HepG2 (cell line): ENCODE measurements at regions not wholly inside any gene's neighbourhood (a gene's known extent, or its start where the extent isn't known, plus 50 kb on each side); places are given as distances from the start of the nearest gene placed in this dataset.

Experiments used
- ATAC-seq: fragments of 200-7000 bp; cut with Tn5 transposase; 3 replicates; pipeline ENCODE4 v1.9.1; 2020; ENCODE audit warnings: mild to moderate bottlenecking, moderate library complexity
- BruUV-seq: library from RNA; stranded (reverse); fragments of 400-500 nt; replicated peaks from 2 replicates; lab custom pipeline; 2021; lab: Mats Ljungman, UMichigan
- CTCF ChIA-PET: fragments of 300-600 bp; formaldehyde crosslinking; extraction: SDS; loops from one replicate; lab custom pipeline; 2021; ENCODE audit warnings: low total read pairs, inconsistent platforms, low intra/inter-chr PET ratio; lab: Yijun Ruan, JAX
- POLR2A ChIA-PET: fragments of 350-600 bp; sonication (Branson Sonifier 250); formaldehyde crosslinking; loops from one replicate; lab custom pipeline; 2020; ENCODE audit warnings: antibody characterized with exemption, inconsistent platforms; lab: Yijun Ruan, JAX
- DNase-seq: peaks from one replicate; pipeline ENCODE4 v3.0.0-alpha.2; 2015; ENCODE audit warnings: low spot score
- FAIRE-seq: peaks from 3 replicates; lab custom pipeline; 2011; peaks lifted over from hg19 to GRCh38; lab: Jason Lieb, UNC
- H2AFZ ChIP-seq: one replicate; pipeline ENCODE4 v1.6.1; 2011; ENCODE audit warnings: low read length, inconsistent platforms
- H3K27ac ChIP-seq: fragments of 300-600 bp; 3 replicates; pipeline ENCODE4 v1.8.0; 2011; ENCODE audit warnings: mixed run types, mild to moderate bottlenecking, mixed read lengths, low read length, inconsistent platforms; ENCODE audit not compliant: insufficient read depth; ENCODE audit errors: extremely low read length
- H3K27me3 ChIP-seq, 2 experiments: fragments of 200-600 bp in 1 of 2; 2 replicates in 1 of 2; 3 replicates in 1 of 2; pipeline versions ENCODE4 v1.6.0 to v1.8.0; 2011; ENCODE audit warnings: low read length in 2 of 2, mild to moderate bottlenecking in 2 of 2, moderate library complexity in 2 of 2, inconsistent platforms in 1 of 2; ENCODE audit not compliant: insufficient read depth in 2 of 2, control insufficient read depth in 1 of 2
- H3K36me3 ChIP-seq, 2 experiments: fragments of 200-600 bp in 1 of 2; replicated peaks in 1 of 2; 2 replicates in 1 of 2; 3 replicates in 1 of 2; pipeline versions ENCODE4 v1.5.1 to v1.8.0; 2011; ENCODE audit warnings: low read length in 2 of 2, inconsistent platforms in 1 of 2; ENCODE audit not compliant: insufficient read depth in 2 of 2, control insufficient read depth in 1 of 2
- H3K4me1 ChIP-seq: 2 replicates; pipeline ENCODE4 v1.5.1; 2012; ENCODE audit warnings: low read length, inconsistent platforms; ENCODE audit not compliant: insufficient read depth
- H3K4me2 ChIP-seq: 2 replicates; pipeline ENCODE4 v1.6.0; 2011; ENCODE audit warnings: low read depth, low read length, inconsistent platforms
- H3K4me3 ChIP-seq, 3 experiments: fragments of 200-600 bp in 1 of 3; sonication (generic), shearing (Covaris generic) in 1 of 3; replicated peaks in 1 of 3; 2 replicates each; pipeline ENCODE4 v1.5.1; 2011 to 2016; ENCODE audit warnings: low read length in 3 of 3, inconsistent platforms in 2 of 3, low read depth in 2 of 3, mild to moderate bottlenecking in 2 of 3, control low read depth in 1 of 3, mixed read lengths in 1 of 3; ENCODE audit not compliant: insufficient read depth in 1 of 3
- H3K79me2 ChIP-seq: one replicate; pipeline ENCODE4 v1.6.1; 2011; ENCODE audit warnings: low read length, inconsistent platforms; ENCODE audit not compliant: insufficient read depth
- H3K9ac ChIP-seq: 2 replicates; pipeline ENCODE4 v1.6.0; 2011; ENCODE audit warnings: mild to moderate bottlenecking, low read depth, low read length, inconsistent platforms; ENCODE audit not compliant: insufficient read depth
- H3K9me3 ChIP-seq: 2 replicates; pipeline ENCODE4 v1.5.1; 2012; ENCODE audit warnings: mild to moderate bottlenecking, low read length
- H4K20me1 ChIP-seq: 2 replicates; pipeline ENCODE4 v1.6.0; 2011; ENCODE audit warnings: inconsistent platforms, mild to moderate bottlenecking, low read length, moderate library complexity; ENCODE audit not compliant: insufficient read depth
- HINFP ChIP-seq: sonication (generic); formaldehyde crosslinking; IDR thresholded peaks from 2 replicates; pipeline ENCODE4 v1.4.0; 2020; ENCODE audit warnings: low read depth, mild to moderate bottlenecking, missing genetic modification reagents
- KDM1A ChIP-seq: IDR thresholded peaks from 2 replicates; pipeline ENCODE4 v1.6.1; 2016; ENCODE audit warnings: missing compliant biosample characterization
- KMT2B ChIP-seq: IDR thresholded peaks from 2 replicates; pipeline ENCODE4 v1.6.1; 2016; ENCODE audit warnings: missing genetic modification reagents, missing compliant biosample characterization
- MTA3 ChIP-seq: sonication (generic); formaldehyde crosslinking; IDR thresholded peaks from 2 replicates; pipeline ENCODE4 v1.4.0; 2020; ENCODE audit warnings: missing genetic modification reagents
- NFATC3 ChIP-seq: sonication (generic); formaldehyde crosslinking; IDR thresholded peaks from 2 replicates; pipeline ENCODE4 v1.5.1; 2020; ENCODE audit warnings: mild to moderate bottlenecking, missing genetic modification reagents
- RARA ChIP-seq: IDR thresholded peaks from 2 replicates; pipeline ENCODE4 v1.6.1; 2016; ENCODE audit warnings: missing genetic modification reagents, missing compliant biosample characterization
- RORA ChIP-seq: sonication (generic); formaldehyde crosslinking; IDR thresholded peaks from 2 replicates; pipeline ENCODE4 v1.5.0; 2020; ENCODE audit warnings: mild to moderate bottlenecking, missing genetic modification reagents, moderate library complexity
- THAP8 ChIP-seq: sonication (generic); formaldehyde crosslinking; IDR thresholded peaks from 2 replicates; pipeline ENCODE4 v1.5.1; 2020; ENCODE audit warnings: missing genetic modification reagents, mild to moderate bottlenecking, borderline replicate concordance
- ZBTB34 ChIP-seq: sonication (generic); formaldehyde crosslinking; IDR thresholded peaks from 2 replicates; pipeline ENCODE4 v1.8.0; 2022; ENCODE audit warnings: mild to moderate bottlenecking, missing genetic modification reagents
- ZFP36L1 ChIP-seq: sonication (generic); formaldehyde crosslinking; IDR thresholded peaks from 2 replicates; pipeline ENCODE4 v1.8.0; 2022; ENCODE audit warnings: mild to moderate bottlenecking, missing genetic modification reagents, moderate library complexity
- ZNF18 ChIP-seq: sonication (generic); formaldehyde crosslinking; IDR thresholded peaks from 2 replicates; pipeline ENCODE4 v1.8.0; 2022; ENCODE audit warnings: mild to moderate bottlenecking, missing genetic modification reagents; ENCODE audit not compliant: insufficient replicate concordance
- ZNF562 ChIP-seq: sonication (generic); formaldehyde crosslinking; IDR thresholded peaks from 2 replicates; pipeline ENCODE4 v1.8.0; 2022; ENCODE audit warnings: missing genetic modification reagents, borderline replicate concordance
- ZNF674 ChIP-seq: sonication (generic); formaldehyde crosslinking; IDR thresholded peaks from 2 replicates; pipeline ENCODE4 v1.5.0; 2020; ENCODE audit warnings: low read depth, mild to moderate bottlenecking, missing genetic modification reagents
- ZNF800 ChIP-seq: sonication (generic); formaldehyde crosslinking; IDR thresholded peaks from 2 replicates; pipeline ENCODE4 v1.4.0; 2020; ENCODE audit warnings: missing genetic modification reagents
- WGBS: methylation state at CpG from one replicate; pipeline ENCODE4 v1.1.6; 2017; ENCODE audit warnings: low lambda C conversion rate; 5-methylcytosine and 5-hydroxymethylcytosine counted together
- in situ Hi-C: cut with HindIII; loops from 2 replicates; pipeline ENCODE4 v1.10.0; 2017; ENCODE audit warnings: low pct_unique_long_range_greater_than_20kb; ENCODE audit not compliant: extremely low pct_ligation_motif_present
- intact Hi-C: fragments of 100-400 bp; cut with micrococcal nuclease; formaldehyde crosslinking; loops from one replicate; pipeline ENCODE4 v1.10.0; 2022; ENCODE audit not compliant: unreplicated experiment

- TF ChIP-seq RORA (CRISPR knock-in tag) (no peak), ZNF18 (CRISPR knock-in tag) (no peak), MTA3 (CRISPR knock-in tag) (no peak), RARA (CRISPR knock-in tag) (no peak), ZNF562 (no peak)
These were observed 142.6 kb downstream of the CDH26 start (continued) for GRCh38 chr20:60100780-60101179.

GRCh38 chr20:60101201-60101890 lies 143.1 kb downstream of the CDH26 start:
- in situ Hi-C loops (no loop called here), intact Hi-C loops (no loop called here)
- Histone ChIP-seq H3K79me2 (no peaks in the 10 kb centered on the region), H4K20me1 (no peaks in the 10 kb centered on the region), H3K27ac (no peak overlapping the region), H3K9ac (no peak overlapping the region), H3K4me1 (no peaks in the 10 kb centered on the region), H3K9me3 (no peaks in the 10 kb centered on the region), H3K27me3 (peaks cover 0 to 7% of the 10 kb centered on the region in 2 experiments; a peak in 1 of 5 replicates), H2AFZ (no peak overlapping the region), H3K36me3 (no peaks in the 10 kb centered on the region), H3K4me3 (no peak overlapping the region), H3K4me2 (no peak overlapping the region)
- CTCF ChIA-PET, result no interaction called here
- POLR2A ChIA-PET, result no interaction called here
- BruUV-seq, result no TSS peak
- WGBS, result 28% methylated on average over 13 of the region's 13 CpGs
- DNase-seq (no peak), ATAC-seq (no peak), FAIRE-seq (no peak)
- TF ChIP-seq ZNF800 (CRISPR knock-in tag) (no peak), ZBTB34 (CRISPR knock-in tag) (no peak), NFATC3 (CRISPR knock-in tag) (no peak), THAP8 (CRISPR knock-in tag) (no peak), ZFP36L1 (CRISPR knock-in tag) (no peak), KDM1A (no peak), ZNF674 (CRISPR knock-in tag) (no peak), KMT2B (CRISPR knock-in tag) (no peak), HINFP (CRISPR knock-in tag) (no peak)
